ENCODE measurements at regions not wholly inside any gene's neighbourhood (a gene's known extent, or its start where the extent isn't known, plus 50 kb on each side); places are given as distances from the start of the nearest gene placed in this dataset.
"Not testable (repeated sequence)": the region's sequence is repeated elsewhere in the genome, so short reads cannot be mapped to it uniquely, and the experiment has no call there.

- no peak for DNase-seq
Measured at GRCh38 chr3:104323226-104323625, 1043.5 kb upstream of the ALCAM start.

- no peak for DNase-seq
Measured at GRCh38 chr3:104347291-104347690, 1019.4 kb upstream of the ALCAM start.

- no peak for DNase-seq
Measured at GRCh38 chr3:104349836-104350235, 1016.9 kb upstream of the ALCAM start.

DNA sequence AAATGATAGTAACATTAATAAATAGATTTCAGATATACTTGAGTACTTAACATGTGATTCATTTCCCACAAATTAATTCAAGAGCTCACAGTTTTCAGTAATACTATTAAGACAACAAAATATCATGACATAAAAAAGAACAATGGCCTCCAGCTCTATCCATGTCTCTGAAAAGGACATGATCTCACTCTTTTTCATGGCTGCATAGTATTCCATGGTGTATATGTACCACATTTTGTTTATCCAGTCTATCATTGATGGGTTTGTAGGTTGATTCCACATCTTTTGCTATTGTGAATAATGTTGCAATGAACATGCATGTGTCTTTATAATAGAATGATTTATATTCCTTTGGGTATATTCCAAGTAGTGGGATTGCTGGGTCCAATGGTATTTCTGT is 1012.8 kb upstream of the ALCAM start:
- DNase-seq, result no peak

DNA sequence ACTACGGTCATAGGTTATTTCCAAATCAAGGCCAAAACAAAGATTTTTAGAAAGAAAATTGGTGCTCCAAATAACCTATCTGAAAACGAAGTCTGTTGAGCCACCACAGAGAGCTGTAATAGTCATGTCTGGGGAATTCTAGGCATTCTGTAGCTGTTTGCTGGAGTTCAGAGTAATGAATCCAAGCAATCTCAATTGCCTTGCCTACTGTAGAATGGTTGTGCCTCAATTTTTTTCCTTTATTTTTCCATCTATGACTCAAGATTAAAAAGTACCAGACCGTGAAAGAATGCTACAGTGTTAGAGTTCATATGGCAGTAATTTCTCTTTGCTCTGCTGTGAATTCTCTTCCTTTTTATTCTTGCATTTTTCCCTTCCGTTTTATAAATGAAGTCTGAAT is 1007.2 kb upstream of the ALCAM start:
- DNase-seq, result no peak

DNA sequence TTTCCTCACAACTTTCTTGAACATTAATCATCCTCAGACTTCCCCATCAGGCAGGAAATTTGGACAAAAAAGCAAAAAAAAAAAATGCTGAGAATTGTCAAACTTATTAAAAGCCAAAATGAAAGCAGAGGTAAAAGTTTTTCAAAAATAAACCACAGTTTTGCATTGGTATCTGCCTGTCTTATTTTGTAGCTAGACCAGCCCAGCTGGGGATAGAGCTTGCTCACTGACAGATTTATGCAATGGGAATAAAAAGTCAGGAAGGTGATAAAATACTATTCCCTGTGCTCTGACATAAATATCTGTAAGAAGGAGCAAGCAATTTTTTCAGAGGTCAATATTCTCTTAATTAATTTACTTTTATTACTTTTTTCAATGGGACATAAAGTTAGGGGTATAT is 1006.7 kb upstream of the ALCAM start:
- DNase-seq, result no peak

DNA sequence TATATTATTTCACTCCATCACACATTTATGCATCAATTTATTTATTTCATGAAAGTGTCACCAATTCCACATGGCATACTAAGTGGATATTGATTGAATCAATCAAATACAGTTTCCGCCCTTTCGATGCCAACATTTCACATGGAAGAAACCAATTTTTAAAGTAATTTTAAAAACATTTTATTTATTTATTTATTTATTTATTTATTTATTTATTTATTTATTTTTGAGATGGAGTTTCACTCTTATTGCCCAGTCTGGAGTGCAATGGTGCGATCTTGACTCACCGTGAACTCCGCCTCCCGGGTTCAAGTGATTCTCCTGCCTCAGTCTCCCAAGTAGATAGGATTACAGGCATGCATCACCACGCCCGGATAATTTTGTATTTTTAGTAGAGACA is 1005.0 kb upstream of the ALCAM start:
- DNase-seq, result not testable (repeated sequence)

DNA sequence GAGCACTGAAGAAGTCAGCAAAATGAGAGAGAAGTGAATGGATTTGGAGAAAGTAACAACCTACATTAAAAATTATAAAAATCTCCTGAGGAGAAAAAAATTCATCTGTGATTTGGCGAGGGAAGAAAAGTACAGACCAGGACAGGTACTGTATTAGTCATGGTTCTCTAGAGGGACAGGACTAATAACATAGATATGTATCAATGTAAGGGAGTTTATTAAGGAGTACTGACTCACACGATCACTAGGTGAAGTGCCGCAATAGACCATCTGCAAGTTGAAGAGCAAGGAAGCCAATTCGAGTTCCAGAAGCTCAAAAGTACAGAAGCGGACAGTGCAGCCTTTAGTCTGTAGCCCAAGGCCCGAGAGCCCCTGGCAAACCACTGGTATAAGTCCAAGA is 1004.4 kb upstream of the ALCAM start:
- no peak for DNase-seq

DNA sequence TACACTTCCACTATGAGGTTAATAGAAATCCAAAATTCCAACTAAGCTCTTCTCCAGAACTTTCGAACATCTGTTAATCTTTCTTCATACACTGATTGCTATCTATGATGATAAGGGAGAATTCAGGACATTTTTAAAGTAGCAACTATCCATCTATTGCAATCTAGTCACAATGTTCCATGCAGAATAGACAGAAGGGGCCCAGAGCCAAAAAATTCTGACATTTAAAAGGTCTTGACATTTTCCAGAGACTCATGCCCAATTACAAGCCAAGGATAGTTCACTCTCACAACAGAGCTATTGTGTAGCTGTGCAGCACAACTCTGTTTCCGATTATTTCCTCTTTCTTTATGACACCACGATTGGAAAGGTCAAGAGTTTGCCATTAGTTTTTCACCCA is 999.7 kb upstream of the ALCAM start:
- no peak for DNase-seq

DNA sequence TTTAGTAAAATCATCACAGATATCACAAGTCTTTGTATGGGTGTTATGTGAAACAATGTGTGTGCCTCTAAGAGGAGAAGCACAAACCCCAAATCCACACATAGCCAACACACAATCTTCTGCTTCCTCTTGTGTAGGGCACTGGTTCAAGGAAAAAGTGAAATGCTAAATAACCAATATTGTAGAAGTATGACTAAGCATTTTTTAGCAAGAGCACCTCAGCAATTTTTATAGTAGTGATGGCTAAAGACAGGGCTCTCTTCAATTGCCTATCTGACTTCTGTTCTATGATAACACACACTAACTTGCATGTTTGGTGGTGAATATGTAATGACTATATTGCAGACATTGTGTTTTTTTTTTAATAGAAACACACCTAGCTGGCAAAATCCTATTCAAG is 997.9 kb upstream of the ALCAM start:
- DNase-seq, result no peak

- DNase-seq, result no peak
Measured at GRCh38 chr3:104385421-104385820, 981.3 kb upstream of the ALCAM start.

- DNase-seq, result no peak
Measured at GRCh38 chr3:104388619-104389018, 978.1 kb upstream of the ALCAM start.

- no peak for DNase-seq
Measured at GRCh38 chr3:104392327-104392726, 974.4 kb upstream of the ALCAM start.

- no peak for DNase-seq
Measured at GRCh38 chr3:104396974-104397669, 969.6 kb upstream of the ALCAM start.

DNA sequence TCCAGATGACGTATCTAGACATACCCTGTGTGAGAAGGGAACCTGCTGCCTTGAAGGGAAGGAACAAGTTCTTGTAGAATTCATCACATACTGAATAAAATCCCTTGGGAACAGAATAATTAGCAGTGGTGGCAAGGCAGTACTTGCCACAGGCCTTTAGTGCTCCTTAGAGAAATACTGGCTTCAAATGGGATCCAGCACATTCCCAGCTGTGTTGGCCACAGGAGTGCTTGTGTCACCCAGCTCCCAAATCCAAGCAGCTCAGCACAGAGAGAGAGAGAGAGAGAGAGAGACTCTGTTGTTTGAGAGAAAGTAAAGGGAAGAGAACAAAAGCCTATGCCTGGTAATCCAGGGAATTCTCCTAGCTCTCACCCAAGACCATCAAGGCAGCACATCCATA is 969.0 kb upstream of the ALCAM start:
- no peak for DNase-seq

DNA sequence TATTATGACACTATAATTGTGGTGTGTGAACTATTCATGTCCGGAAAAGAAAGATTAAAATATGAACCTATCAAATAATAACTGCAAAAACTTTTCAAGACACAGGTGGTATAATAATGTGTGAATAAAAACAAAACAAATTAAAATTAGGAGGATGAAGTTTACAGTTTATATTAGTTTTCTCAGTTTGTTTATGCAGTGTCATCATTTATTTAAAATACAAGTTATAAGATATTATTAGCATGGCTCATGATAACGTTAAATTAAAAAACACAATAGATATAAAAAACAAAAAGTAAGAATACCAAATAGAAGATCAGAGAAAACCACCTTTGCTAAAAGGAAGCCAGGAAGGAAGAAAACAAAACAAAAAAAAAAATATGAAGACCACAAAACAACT is 963.8 kb upstream of the ALCAM start:
- no peak for DNase-seq

DNA sequence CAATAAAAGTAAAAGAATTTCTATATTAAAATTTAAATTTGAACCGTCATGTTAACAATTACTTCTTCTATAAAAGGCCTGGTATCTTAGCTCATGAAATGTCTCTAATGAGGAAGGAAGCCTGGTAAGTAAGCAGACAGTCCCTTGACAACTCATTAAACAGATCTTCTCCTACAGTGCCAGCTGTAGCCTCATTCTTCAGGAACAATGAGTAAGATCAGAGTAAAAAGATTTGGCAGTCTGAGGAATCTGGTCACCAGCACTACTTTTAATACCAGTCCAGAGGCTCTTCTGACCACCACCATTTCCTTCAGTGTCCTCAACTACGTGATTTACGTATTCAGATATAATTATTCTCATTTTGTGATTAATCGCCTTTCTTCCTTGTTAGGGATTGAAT is 955.0 kb upstream of the ALCAM start:
- no peak for DNase-seq

GRCh38 chr3:104412608-104413580 is 953.8 kb upstream of the ALCAM start:
- DNase-seq, result no peak

GRCh38 chr3:104428337-104428925 is 938.3 kb upstream of the ALCAM start:
- no peak for DNase-seq

GRCh38 chr3:104429727-104430126 is 937.0 kb upstream of the ALCAM start:
- no peak for DNase-seq

DNA sequence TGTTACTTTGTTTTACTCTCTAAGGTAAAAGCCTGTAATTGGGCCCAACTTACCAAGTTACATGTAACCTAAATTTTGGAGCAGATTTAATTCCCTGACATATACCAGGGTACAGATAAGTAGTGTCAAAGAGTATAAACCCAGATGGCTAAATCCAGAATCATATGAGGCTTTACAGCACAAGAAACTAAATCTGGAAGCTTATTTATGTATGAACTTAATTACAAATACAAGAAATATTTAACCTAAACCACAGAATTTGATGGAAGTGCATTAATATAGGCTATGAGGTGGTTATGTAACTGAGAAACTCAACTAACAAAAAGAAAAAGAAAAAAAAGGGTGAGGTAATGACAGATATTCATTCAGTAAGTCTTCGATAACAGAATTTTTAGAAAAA is 930.2 kb upstream of the ALCAM start:
- DNase-seq, result no peak

- DNase-seq, result no peak
Measured at GRCh38 chr3:104437131-104437750, 929.5 kb upstream of the ALCAM start.

GRCh38 chr3:104437891-104438290 is 928.8 kb upstream of the ALCAM start:
- no peak for DNase-seq

All from activated gamma-delta T cell treated with Interleukin-2 at 50 U/mL for 16 hours (primary cell).